IMR-90 (cell line): ENCODE measurements at regions not wholly inside any gene's neighbourhood (a gene's known extent, or its start where the extent isn't known, plus 50 kb on each side); places are given as distances from the start of the nearest gene placed in this dataset.

Experiments used
- ATAC-seq: fragments of 200-7000 bp; cut with Tn5 transposase; 2 replicates; pipeline ENCODE4 v1.9.1; 2020; ENCODE audit warnings: low read depth, mild to moderate bottlenecking, moderate library complexity
- BruUV-seq: library from RNA; stranded (reverse); fragments of 400-500 nt; replicated peaks from 2 replicates; lab custom pipeline; 2021; lab: Mats Ljungman, UMichigan
- CTCF ChIA-PET: fragments of 300-600 bp; formaldehyde crosslinking; extraction: SDS; loops from one replicate; lab custom pipeline; 2021; ENCODE audit warnings: antibody characterized with exemption; lab: Yijun Ruan, JAX
- POLR2A ChIA-PET: fragments of 300-600 bp; sonication (Branson Sonifier 250); formaldehyde crosslinking; loops from one replicate; lab custom pipeline; 2022; ENCODE audit warnings: antibody characterized with exemption; ENCODE audit not compliant: unreplicated experiment; lab: Charles Lee
- DNase-seq: peaks from one replicate; pipeline ENCODE4 v3.0.0; 2013
- H2AFZ ChIP-seq: replicated peaks from 2 replicates; pipeline ENCODE3; 2013; ENCODE audit warnings: low read length, mild to moderate bottlenecking; ENCODE audit not compliant: poor library complexity
- H2AK5ac ChIP-seq: 2 replicates; pipeline ENCODE4 v1.6.1; 2013; ENCODE audit warnings: low read depth, low read length, inconsistent platforms
- H2AK9ac ChIP-seq: replicated peaks from 2 replicates; pipeline ENCODE3; 2013; ENCODE audit warnings: mild to moderate bottlenecking, low read depth, low read length, moderate library complexity; ENCODE audit not compliant: poor library complexity
- H2BK120ac ChIP-seq: 2 replicates; pipeline ENCODE4 v1.6.1; 2013; ENCODE audit warnings: low read depth, low read length, inconsistent platforms
- H2BK15ac ChIP-seq: 3 replicates; pipeline ENCODE4 v1.6.1; 2013; ENCODE audit warnings: low read depth, low read length, inconsistent platforms
- H2BK20ac ChIP-seq: 2 replicates; pipeline ENCODE4 v1.6.1; 2013; ENCODE audit warnings: low read depth, mild to moderate bottlenecking, inconsistent platforms, low read length, moderate library complexity
- H2BK5ac ChIP-seq: 2 replicates; pipeline ENCODE4 v1.6.1; 2013; ENCODE audit warnings: mild to moderate bottlenecking, low read depth, low read length, inconsistent platforms; ENCODE audit not compliant: poor library complexity, severe bottlenecking
- H3K14ac ChIP-seq: replicated peaks from 2 replicates; pipeline ENCODE4 v1.6.1; 2013; ENCODE audit warnings: low read depth, low read length, inconsistent platforms
- H3K18ac ChIP-seq: 2 replicates; pipeline ENCODE4 v1.6.1; 2013; ENCODE audit warnings: low read depth, low read length, control low read depth
- H3K23ac ChIP-seq: 2 replicates; pipeline ENCODE4 v1.6.1; 2013; ENCODE audit warnings: low read depth, low read length, inconsistent platforms
- H3K27ac ChIP-seq: 2 replicates; pipeline ENCODE4 v1.5.1; 2013; ENCODE audit warnings: mild to moderate bottlenecking, control low read depth, low read length; ENCODE audit not compliant: insufficient read depth
- H3K27me3 ChIP-seq: 2 replicates; pipeline ENCODE4 v1.6.1; 2013; ENCODE audit warnings: low read length; ENCODE audit not compliant: control insufficient read depth, insufficient read depth
- H3K36me3 ChIP-seq: 2 replicates; pipeline ENCODE4 v1.6.1; 2013; ENCODE audit warnings: low read length, mixed read lengths; ENCODE audit not compliant: control insufficient read depth, insufficient read depth
- H3K4ac ChIP-seq: 2 replicates; pipeline ENCODE4 v1.6.1; 2013; ENCODE audit warnings: low read depth, low read length, inconsistent platforms
- H3K4me1 ChIP-seq: 2 replicates; pipeline ENCODE4 v1.6.1; 2013; ENCODE audit warnings: low read length, mixed read lengths; ENCODE audit not compliant: control insufficient read depth, insufficient read depth
- H3K4me2 ChIP-seq: 2 replicates; pipeline ENCODE4 v1.6.1; 2013; ENCODE audit warnings: low read depth, mild to moderate bottlenecking, control low read depth, low read length, moderate library complexity
- H3K4me3 ChIP-seq: 2 replicates; pipeline ENCODE4 v1.5.1; 2013; ENCODE audit warnings: low read depth, mild to moderate bottlenecking, control low read depth, low read length, moderate library complexity; ENCODE audit not compliant: insufficient read depth
- H3K56ac ChIP-seq: 2 replicates; pipeline ENCODE4 v1.6.1; 2013; ENCODE audit warnings: low read length, inconsistent platforms; ENCODE audit not compliant: insufficient read depth; ENCODE audit errors: extremely low read depth
- H3K79me1 ChIP-seq, 2 experiments: 2 replicates each; pipeline ENCODE4 v1.6.1; 2013; ENCODE audit warnings: low read length in 2 of 2, inconsistent platforms in 1 of 2, low read depth in 1 of 2
- H3K9ac ChIP-seq: 2 replicates; pipeline ENCODE4 v1.6.1; 2013; ENCODE audit warnings: low read depth, low read length, control low read depth
- H3K9me1 ChIP-seq: 2 replicates; pipeline ENCODE4 v1.6.1; 2013; ENCODE audit warnings: low read length, inconsistent platforms; ENCODE audit not compliant: insufficient read depth
- H3K9me3 ChIP-seq: 2 replicates; pipeline ENCODE4 v1.6.1; 2013; ENCODE audit warnings: low read length; ENCODE audit not compliant: control insufficient read depth, insufficient read depth
- H4K20me1 ChIP-seq: 2 replicates; pipeline ENCODE4 v1.6.1; 2013; ENCODE audit warnings: low read length, inconsistent platforms; ENCODE audit not compliant: insufficient read depth
- H4K5ac ChIP-seq: 2 replicates; pipeline ENCODE4 v1.6.1; 2013; ENCODE audit warnings: mild to moderate bottlenecking, low read depth, low read length, control low read depth
- H4K8ac ChIP-seq, 2 experiments: 2 replicates each; pipeline ENCODE4 v1.6.1; 2013; ENCODE audit warnings: low read depth in 2 of 2, low read length in 2 of 2, control low read depth in 1 of 2, inconsistent platforms in 1 of 2
- H4K91ac ChIP-seq: 2 replicates; pipeline ENCODE4 v1.6.1; 2013; ENCODE audit warnings: low read depth, low read length, inconsistent platforms; ENCODE audit not compliant: insufficient read depth
- BHLHE40 ChIP-seq: fragments of 150-350 bp; IDR thresholded peaks from 2 replicates; pipeline ENCODE4 v1.6.1; 2016; ENCODE audit warnings: mild to moderate bottlenecking, low read depth, low read length
- CEBPB ChIP-seq: IDR thresholded peaks from 2 replicates; pipeline ENCODE4 v1.6.1; 2012; ENCODE audit warnings: low read depth, low read length, improper control_type of control experiment
- POLR2A ChIP-seq: IDR thresholded peaks from 2 replicates; pipeline ENCODE4 v1.6.1; 2012; ENCODE audit warnings: mild to moderate bottlenecking, low read depth, low read length
- WGBS, 2 experiments: methylation state at CpG; one replicate each; pipeline versions ENCODE4 v1.1.5 to v1.1.7; 2013; ENCODE audit warnings: missing lambda C conversion rate in 2 of 2; ENCODE audit not compliant: insufficient read length in 1 of 2; ENCODE audit errors: extremely low coverage in 2 of 2; 5-methylcytosine and 5-hydroxymethylcytosine counted together
- dilution Hi-C: fragments of 300-500 bp; cut with HindIII; formaldehyde crosslinking; loops from one replicate; pipeline ENCODE4 v1.14.3; 2018; ENCODE audit warnings: low sequenced_read_pairs; ENCODE audit not compliant: unreplicated experiment
- in situ Hi-C: fragments of 300-500 bp; cut with MboI; formaldehyde crosslinking; loops from 3 replicates; pipeline ENCODE4 v1.14.3; 2019; ENCODE audit warnings: low sequenced_read_pairs, inconsistent platforms, mixed read lengths
- intact Hi-C: fragments of 100-400 bp; cut with micrococcal nuclease; formaldehyde crosslinking; loops from 2 replicates; pipeline ENCODE4 v1.10.0; 2022

DNA sequence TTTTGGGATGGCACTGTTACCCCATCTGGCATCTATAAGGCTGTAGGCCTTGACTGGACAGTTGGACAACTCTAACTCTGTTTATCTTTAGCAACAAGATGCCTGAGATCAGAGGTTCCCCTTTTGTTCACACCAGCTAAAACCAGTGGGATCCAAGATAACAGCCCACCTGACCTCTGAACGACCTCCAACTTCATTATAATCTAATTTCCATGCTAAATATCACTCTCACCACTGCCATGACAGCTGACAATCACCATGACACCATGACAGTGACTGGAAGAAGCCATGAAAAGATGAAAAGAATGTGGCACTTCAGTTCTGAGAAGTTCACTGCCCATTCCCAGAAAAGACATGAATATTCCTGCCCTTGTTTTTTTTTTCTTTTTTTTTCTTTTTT is 281.4 kb upstream of the TAC1 start:
- no CpG with 5 or more reads among the region's 1 CpG for WGBS, 2 experiments
- ChIA-PET CTCF (no interaction called here), POLR2A (no interaction called here)
- in situ Hi-C loops (no loop called here), intact Hi-C loops (no loop called here), dilution Hi-C loops (no loop called here)
- H2AFZ ChIP-seq: no peak overlapping the region
- no peak for TF ChIP-seq POLR2A
- TF ChIP-seq CEBPB: no peak
- no peak for TF ChIP-seq BHLHE40
- no peak overlapping the region for H2BK20ac ChIP-seq
- DNase-seq (no peak), ATAC-seq (no peak)
- no peak overlapping the region for H3K27ac ChIP-seq
- no peak overlapping the region for H3K23ac ChIP-seq
- H4K8ac ChIP-seq: no peak overlapping the region
- no peak overlapping the region for H2AK9ac ChIP-seq
- H3K18ac ChIP-seq: no peak overlapping the region
- H3K9me1 ChIP-seq: no peaks in the 10 kb centered on the region
- H2BK5ac ChIP-seq: no peak overlapping the region
- H3K56ac ChIP-seq: no peak overlapping the region
- no peak overlapping the region for H3K4me3 ChIP-seq
- no peak overlapping the region for H3K4ac ChIP-seq
- H3K14ac ChIP-seq: no peak overlapping the region
- H3K36me3 ChIP-seq: no peaks in the 10 kb centered on the region
- no peak overlapping the region for H4K5ac ChIP-seq
- no peaks in the 10 kb centered on the region for H3K79me1 ChIP-seq
- no peak overlapping the region for H2BK120ac ChIP-seq
- no peak overlapping the region for H3K9ac ChIP-seq
- H3K4me1 ChIP-seq: no peaks in the 10 kb centered on the region
- no peak overlapping the region for H2AK5ac ChIP-seq
- peaks cover 11% of the 10 kb centered on the region; the same call in 1 of the 2 replicates for H3K9me3 ChIP-seq
- H4K20me1 ChIP-seq: no peaks in the 10 kb centered on the region
- no peaks in the 10 kb centered on the region for H3K27me3 ChIP-seq
- H4K91ac ChIP-seq: no peak overlapping the region
- H2BK15ac ChIP-seq: no peak overlapping the region
- no TSS peak for BruUV-seq
- no peak overlapping the region for H3K4me2 ChIP-seq
